Neural crest cell (in vitro differentiated cells): ENCODE measurements at regions not wholly inside any gene's neighbourhood (a gene's known extent, or its start where the extent isn't known, plus 50 kb on each side); places are given as distances from the start of the nearest gene placed in this dataset.

ENCODE experiments used
- DNase-seq: peaks from one replicate; pipeline ENCODE4 v3.0.0; 2021; ENCODE audit warnings: low read depth, mixed read lengths, low spot score
- H3K27ac Mint-ChIP-seq: one replicate; pipeline ENCODE4 v1.8.0; 2021; ENCODE audit warnings: mild to moderate bottlenecking, mixed read lengths; ENCODE audit not compliant: unreplicated experiment
- H3K27me3 Mint-ChIP-seq: 2 replicates; pipeline ENCODE4 v1.8.0; 2021; ENCODE audit warnings: low read depth, mild to moderate bottlenecking, mixed read lengths
- H3K36me3 Mint-ChIP-seq: 2 replicates; pipeline ENCODE4 v1.8.0; 2021; ENCODE audit warnings: low read depth, mild to moderate bottlenecking, mixed read lengths
- H3K4me1 Mint-ChIP-seq: 2 replicates; pipeline ENCODE4 v1.8.0; 2021; ENCODE audit warnings: mixed read lengths
- H3K4me3 Mint-ChIP-seq: one replicate; pipeline ENCODE4 v1.8.0; 2021; ENCODE audit warnings: mild to moderate bottlenecking, mixed read lengths
- H3K9me3 Mint-ChIP-seq: 2 replicates; pipeline ENCODE4 v1.8.0; 2021; ENCODE audit warnings: mixed read lengths
- CTCF ChIP-seq: fragments of 200-600 bp; sonication (generic); conservative IDR thresholded peaks from 2 replicates; pipeline ENCODE4 v1.5.0; 2021; ENCODE audit warnings: antibody characterized with exemption, mild to moderate bottlenecking

DNA sequence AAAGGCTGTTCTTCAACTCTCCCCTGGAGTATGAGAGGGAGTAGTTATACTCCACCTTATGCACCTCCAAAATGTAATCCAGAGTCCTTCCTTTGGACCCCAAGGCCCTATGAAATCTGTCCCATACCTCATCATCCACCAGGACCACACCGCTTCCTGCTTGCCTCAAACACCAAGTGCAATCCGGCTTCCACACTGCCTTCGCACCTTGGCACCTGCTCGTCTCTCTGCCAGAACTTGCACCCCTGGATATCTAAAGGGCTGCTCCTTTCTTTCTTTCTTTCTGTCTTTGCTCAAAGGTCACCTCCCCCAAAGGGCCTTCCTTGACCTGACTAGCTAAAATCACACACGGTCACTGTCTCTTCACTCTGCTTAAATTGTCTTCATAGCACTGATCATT is 63.9 kb upstream of the SHB start:
- no peak for TF ChIP-seq CTCF
- Mint-ChIP-seq H3K9me3 (no peaks in the 10 kb centered on the region), H3K4me3 (no peak overlapping the region), H3K36me3 (no peaks in the 10 kb centered on the region), H3K27ac (no peak overlapping the region), H3K4me1 (no peaks in the 10 kb centered on the region), H3K27me3 (peaks cover 13% of the 10 kb centered on the region)
- DNase-seq = no peak

DNA sequence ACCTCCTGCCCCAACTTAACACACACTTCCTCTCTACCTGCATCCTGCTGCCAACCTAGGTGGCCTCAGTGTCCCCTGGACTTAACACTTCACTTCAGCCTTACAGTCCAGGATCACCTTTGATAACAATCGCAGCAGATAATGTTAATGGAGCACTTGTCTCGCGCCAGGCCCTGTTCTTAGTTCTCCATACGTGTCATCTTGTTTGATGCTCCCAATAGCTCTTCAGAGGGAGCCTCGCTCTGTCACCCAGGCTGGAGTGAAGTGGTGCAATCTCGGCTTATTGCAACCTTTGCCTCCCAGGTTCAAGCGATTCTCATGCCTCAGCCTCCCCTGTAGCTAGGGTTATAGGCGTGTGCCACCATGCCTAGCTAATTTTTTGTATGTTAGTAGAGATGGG is 62.7 kb upstream of the SHB start:
- no peaks in the 10 kb centered on the region for H3K36me3 Mint-ChIP-seq
- no peak overlapping the region for H3K4me3 Mint-ChIP-seq
- H3K4me1 Mint-ChIP-seq = no peaks in the 10 kb centered on the region
- no peak overlapping the region for H3K27ac Mint-ChIP-seq
- no peak for TF ChIP-seq CTCF
- H3K27me3 Mint-ChIP-seq = peaks cover 9% of the 10 kb centered on the region
- H3K9me3 Mint-ChIP-seq = no peaks in the 10 kb centered on the region
- DNase-seq = no peak

DNA sequence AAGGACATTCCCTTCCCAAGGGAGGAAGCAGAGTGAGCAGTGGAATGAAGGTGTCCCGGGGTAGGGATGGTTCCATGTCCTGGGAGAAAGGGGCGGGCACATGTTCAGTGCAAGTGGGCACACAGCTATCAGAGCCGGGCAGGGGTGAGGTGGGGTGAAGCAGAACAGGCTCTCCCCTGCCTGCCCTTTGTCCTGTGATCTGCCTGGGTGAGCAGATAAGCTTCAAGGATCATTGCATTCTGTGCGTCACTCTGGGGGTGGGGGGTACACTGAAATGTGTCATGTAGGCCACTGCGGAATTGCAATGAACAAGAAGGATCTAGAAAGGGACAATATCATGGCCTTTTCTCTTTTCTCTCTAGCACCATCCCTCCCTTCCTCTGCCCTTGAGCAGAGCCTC is 61.7 kb upstream of the SHB start:
- H3K4me1 Mint-ChIP-seq = no peaks in the 10 kb centered on the region
- H3K27me3 Mint-ChIP-seq = peaks cover 9% of the 10 kb centered on the region
- no peaks in the 10 kb centered on the region for H3K9me3 Mint-ChIP-seq
- H3K4me3 Mint-ChIP-seq = no peak overlapping the region
- no peak overlapping the region for H3K27ac Mint-ChIP-seq
- no peak for TF ChIP-seq CTCF
- DNase-seq = no peak
- no peaks in the 10 kb centered on the region for H3K36me3 Mint-ChIP-seq

- no peak for DNase-seq
- TF ChIP-seq CTCF = no peak
- no peak overlapping the region for H3K27ac Mint-ChIP-seq
- peaks cover 14% of the 10 kb centered on the region for H3K27me3 Mint-ChIP-seq
- no peaks in the 10 kb centered on the region for H3K36me3 Mint-ChIP-seq
- H3K9me3 Mint-ChIP-seq = no peaks in the 10 kb centered on the region
- no peak overlapping the region for H3K4me3 Mint-ChIP-seq
- no peaks in the 10 kb centered on the region for H3K4me1 Mint-ChIP-seq
These were observed 60.3 kb upstream of the SHB start for GRCh38 chr9:38129366-38129765.

DNA sequence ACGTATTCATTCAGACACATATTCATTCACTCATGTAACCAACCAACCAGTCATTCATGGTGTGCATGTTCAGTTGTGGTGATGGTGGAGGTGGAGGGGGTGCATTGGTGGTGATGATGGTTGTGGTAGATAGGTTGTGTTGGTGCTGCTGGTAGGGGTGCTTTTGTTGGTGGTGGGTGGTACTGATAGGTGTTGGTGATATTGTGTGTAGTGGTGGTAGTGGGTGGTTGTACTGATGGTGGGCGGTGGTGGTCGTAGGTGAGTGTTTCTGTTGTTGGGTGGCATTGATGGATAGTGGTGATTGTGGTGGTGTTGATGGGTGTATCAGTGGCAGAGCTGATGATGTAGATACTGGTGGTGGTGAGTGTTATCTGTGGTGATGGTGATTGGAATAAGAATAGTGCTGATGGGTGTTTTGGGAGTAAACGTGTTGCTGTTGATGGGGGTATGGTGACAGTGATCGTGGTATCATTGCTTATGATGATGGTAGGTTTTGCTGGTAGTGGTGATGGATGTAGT is 59.8 kb upstream of the SHB start:
- H3K4me1 Mint-ChIP-seq = no peaks in the 10 kb centered on the region
- no peak for DNase-seq
- no peak overlapping the region for H3K4me3 Mint-ChIP-seq
- H3K27me3 Mint-ChIP-seq = peaks cover 14% of the 10 kb centered on the region
- no peaks in the 10 kb centered on the region for H3K36me3 Mint-ChIP-seq
- no peak overlapping the region for H3K27ac Mint-ChIP-seq
- no peak for TF ChIP-seq CTCF
- no peaks in the 10 kb centered on the region for H3K9me3 Mint-ChIP-seq
